GM19468 (cell line): ENCODE measurements at regions not wholly inside any gene's neighbourhood (a gene's known extent, or its start where the extent isn't known, plus 50 kb on each side); places are given as distances from the start of the nearest gene placed in this dataset.

Source experiments
- ATAC-seq: cut with Tn5 transposase; IDR thresholded peaks from one replicate; pipeline ENCODE4 v1.9.1; 2021; ENCODE audit warnings: mild to moderate bottlenecking, moderate library complexity, moderate number of reproducible peaks; ENCODE audit not compliant: unreplicated experiment; ENCODE audit errors: extremely low read depth

- no peak for ATAC-seq
Measured at GRCh38 chr12:61880186-61880585, 380.0 kb upstream of the USP15 start.

GRCh38 chr12:61891632-61892031, 368.6 kb upstream of the USP15 start:
- no peak for ATAC-seq

GRCh38 chr12:61894168-61894567, 366.0 kb upstream of the USP15 start:
- ATAC-seq, result no peak

GRCh38 chr12:61896436-61896835, 363.8 kb upstream of the USP15 start:
- no peak for ATAC-seq

- no peak for ATAC-seq
Measured at GRCh38 chr12:61902403-61902802, 357.8 kb upstream of the USP15 start.

GRCh38 chr12:61911113-61911512, 349.1 kb upstream of the USP15 start:
- no peak for ATAC-seq

GRCh38 chr12:61915420-61915819, 344.8 kb upstream of the USP15 start:
- no peak for ATAC-seq

- ATAC-seq, result no peak
Measured at GRCh38 chr12:61916831-61917230, 343.4 kb upstream of the USP15 start.

GRCh38 chr12:61919686-61920085, 340.5 kb upstream of the USP15 start:
- no peak for ATAC-seq

- ATAC-seq, result no peak
Measured at GRCh38 chr12:61920230-61920629, 340.0 kb upstream of the USP15 start.

GRCh38 chr12:61923152-61923551, 337.1 kb upstream of the USP15 start:
- ATAC-seq, result no peak

GRCh38 chr12:61934564-61934963, 325.6 kb upstream of the USP15 start:
- ATAC-seq, result no peak

- no peak for ATAC-seq
Measured at GRCh38 chr12:61939977-61940376, 320.2 kb upstream of the USP15 start.

- ATAC-seq, result no peak
Measured at GRCh38 chr12:61956545-61956944, 303.7 kb upstream of the USP15 start.

- ATAC-seq, result no peak
Measured at GRCh38 chr12:61974461-61974860, 285.7 kb upstream of the USP15 start.

GRCh38 chr12:61985830-61986229, 274.4 kb upstream of the USP15 start:
- ATAC-seq, result no peak

- no peak for ATAC-seq
Measured at GRCh38 chr12:61987173-61987572, 273.0 kb upstream of the USP15 start.

GRCh38 chr12:61991661-61992060, 268.5 kb upstream of the USP15 start:
- ATAC-seq, result no peak

GRCh38 chr12:61993734-61994345, 266.4 kb upstream of the USP15 start:
- peak; percentile 39 for ATAC-seq

GRCh38 chr12:61996717-61997116, 263.5 kb upstream of the USP15 start:
- ATAC-seq, result no peak

GRCh38 chr12:61998791-61999190, 261.4 kb upstream of the USP15 start:
- ATAC-seq, result no peak

GRCh38 chr12:61999311-61999710, 260.9 kb upstream of the USP15 start:
- ATAC-seq, result no peak

- no peak for ATAC-seq
Measured at GRCh38 chr12:62001424-62001823, 258.8 kb upstream of the USP15 start.
